Left renal cortex interstitium (tissue), 4 donors: ENCODE measurements at regions not wholly inside any gene's neighbourhood (a gene's known extent, or its start where the extent isn't known, plus 50 kb on each side); places are given as distances from the start of the nearest gene placed in this dataset.

ENCODE experiments used
- DNase-seq, 4 donors: peaks; one replicate each; pipeline ENCODE4 v3.0.0-alpha.2; 2013; ENCODE audit warnings: low read depth in 4 of 4, low spot score in 2 of 4, missing footprints in 1 of 4

- DNase-seq: no peak
Observed at GRCh38 chr6:77979204-77979603, 326.4 kb downstream of the MEI4 start.

- no peak for DNase-seq
Observed at GRCh38 chr6:77986380-77987034, 333.7 kb downstream of the MEI4 start.

- no peak for DNase-seq
Observed at GRCh38 chr6:77987035-77987384, 334.2 kb downstream of the MEI4 start.

- DNase-seq: no peak
Observed at GRCh38 chr6:78010130-78010529, 357.3 kb downstream of the MEI4 start.

- DNase-seq: no peak
Observed at GRCh38 chr6:78020586-78020985, 367.7 kb downstream of the MEI4 start.

- DNase-seq: no peak
Observed at GRCh38 chr6:78025502-78025901, 372.7 kb downstream of the MEI4 start.

GRCh38 chr6:78031228-78031627 lies 378.4 kb downstream of the MEI4 start:
- DNase-seq: no peak

GRCh38 chr6:78059171-78059570 lies 406.3 kb downstream of the MEI4 start:
- no peak for DNase-seq

- no peak for DNase-seq
Observed at GRCh38 chr6:78062993-78063392, 410.2 kb downstream of the MEI4 start.

- DNase-seq: no peak
Observed at GRCh38 chr6:78076371-78076770, 423.5 kb downstream of the MEI4 start.

GRCh38 chr6:78089531-78089930 lies 436.7 kb downstream of the MEI4 start:
- DNase-seq: no peak

GRCh38 chr6:78093906-78094305 lies 441.1 kb downstream of the MEI4 start:
- no peak for DNase-seq

GRCh38 chr6:78101387-78101786 lies 448.5 kb downstream of the MEI4 start:
- no peak for DNase-seq

GRCh38 chr6:78110641-78111040 lies 457.8 kb downstream of the MEI4 start:
- no peak for DNase-seq

GRCh38 chr6:78117966-78118365 lies 465.1 kb downstream of the MEI4 start:
- no peak for DNase-seq

- no peak for DNase-seq
Observed at GRCh38 chr6:78131521-78131920, 478.7 kb downstream of the MEI4 start.

GRCh38 chr6:78132671-78133410 lies 480.0 kb downstream of the MEI4 start:
- no peak for DNase-seq

GRCh38 chr6:78150425-78150824 lies 497.6 kb downstream of the MEI4 start:
- no peak for DNase-seq

- DNase-seq: no peak
Observed at GRCh38 chr6:78153976-78154375, 501.1 kb downstream of the MEI4 start.

GRCh38 chr6:78157606-78158005 lies 504.8 kb downstream of the MEI4 start:
- no peak for DNase-seq

- no peak for DNase-seq
Observed at GRCh38 chr6:78188891-78189290, 536.1 kb downstream of the MEI4 start.

GRCh38 chr6:78192057-78192456 lies 539.2 kb downstream of the MEI4 start:
- DNase-seq: no peak

GRCh38 chr6:78199044-78199443 lies 546.2 kb downstream of the MEI4 start:
- no peak for DNase-seq
